Pancreas (tissue), 10 donors: ENCODE measurements at regions not wholly inside any gene's neighbourhood (a gene's known extent, or its start where the extent isn't known, plus 50 kb on each side); places are given as distances from the start of the nearest gene placed in this dataset.

Experiments used
- ATAC-seq, 4 donors: fragments of 200-7000 bp; cut with Tn5 transposase; one replicate each; pipeline versions ENCODE4 v1.8.0 to v1.9.1; 2020; ENCODE audit warnings: mild to moderate bottlenecking in 4 of 4, moderate library complexity in 4 of 4
- DNase-seq, 6 donors: peaks; one replicate each; pipeline ENCODE4 v3.0.0-alpha.2; 2020
- FAIRE-seq: peaks from 2 replicates; lab custom pipeline; 2012; peaks lifted over from hg19 to GRCh38; lab: Jason Lieb, UNC
- H3K27ac ChIP-seq, 4 donors: fragments of 200-600 bp; sonication (generic); 1 replicate in 3 of 4; 2 replicates in 1 of 4; pipeline versions ENCODE4 v1.5.0 to v1.8.0; 2020
- H3K27me3 ChIP-seq, 4 donors: fragments of 200-600 bp; one replicate each; pipeline ENCODE4 v1.8.0; 2021
- H3K36me3 ChIP-seq, 3 donors: fragments of 200-600 bp; sonication (generic) in 1 of 3; one replicate each; pipeline versions ENCODE4 v1.5.0 to v1.8.0; 2020 to 2021
- H3K4me1 ChIP-seq, 3 donors: fragments of 200-600 bp; one replicate each; pipeline ENCODE4 v1.8.0; 2021
- H3K4me3 ChIP-seq, 4 donors: fragments of 200-600 bp; sonication (generic) in 2 of 4; one replicate each; pipeline versions ENCODE4 v1.5.0 to v1.8.0; 2020 to 2021
- H3K9me3 ChIP-seq, 4 donors: fragments of 200-600 bp; one replicate each; pipeline ENCODE4 v1.8.0; 2021
- CTCF ChIP-seq, 4 donors: fragments of 200-600 bp; sonication (generic) in 3 of 4; IDR thresholded peaks; one replicate each; pipeline versions ENCODE4 v1.5.0 to v1.8.0; 2021; ENCODE audit warnings: antibody characterized with exemption in 4 of 4
- WGBS, 2 donors: extraction: QIAGEN DNeasy Blood & Tissue Kit; methylation state at CpG; one replicate each; pipeline ENCODE4 v1.1.7; 2013; 5-methylcytosine and 5-hydroxymethylcytosine counted together
- intact Hi-C, 3 donors: fragments of 100-400 bp; cut with DNase I; formaldehyde crosslinking; loops; one replicate each; pipeline versions ENCODE4 v1.11.1 to v1.14.2; 2022
- donor health status: healthy with polysubstance abuse.
- donor health status: DM: no; HTN: no; CAD: no; lungs with moderate emphysema.
- donor health status: DM: no; HTN: no; CAD: no.
- donor health status: control.
- donor health status: control.
- donor health status: Bipolar disorder and iron deficiency.
- donor health status: DM: yes; HTN: yes; CAD: no.
- donor health status: DM: no; HTN: no; CAD: no.
- donor health status: DM: no; HTN: no; CAD: no.
- donor health status: DM: yes; HTN: yes; CAD: no.

- ATAC-seq (no peak), DNase-seq (peak in 1 of 6 donors; percentile 2), FAIRE-seq (no peak)
- WGBS, 2 donors, result 88 to 92% methylated on average over 5 of the region's 5 CpGs
- TF ChIP-seq CTCF (IDR thresholded peaks at IDR 0.05), result no peak
- H3K36me3 ChIP-seq, result no peaks in the 10 kb centered on the region
- H3K27me3 ChIP-seq, result no peaks in the 10 kb centered on the region
- intact Hi-C loops, result no loop called here
- no peak overlapping the region for H3K27ac ChIP-seq
- peaks cover 0 to 16% (median 10%) of the 10 kb centered on the region in 3 donors for H3K4me1 ChIP-seq
- no peaks in the 10 kb centered on the region for H3K9me3 ChIP-seq
- no peak overlapping the region for H3K4me3 ChIP-seq
These were observed 372.1 kb downstream of the SOX9 start for GRCh38 chr17:72492941-72493340.

- H3K27me3 ChIP-seq, result no peaks in the 10 kb centered on the region
- H3K4me3 ChIP-seq, result no peak overlapping the region
- H3K36me3 ChIP-seq, result no peaks in the 10 kb centered on the region
- WGBS, 2 donors, result 84 to 86% methylated on average over 2 of the region's 2 CpGs
- intact Hi-C loops, result no loop called here
- H3K9me3 ChIP-seq, result no peaks in the 10 kb centered on the region
- TF ChIP-seq CTCF (IDR thresholded peaks at IDR 0.05), result no peak
- ATAC-seq (no peak), DNase-seq (no peak), FAIRE-seq (no peak)
- H3K4me1 ChIP-seq, result peaks cover 0 to 11% (median 8%) of the 10 kb centered on the region in 3 donors
- H3K27ac ChIP-seq, result no peak overlapping the region
These were observed 373.7 kb downstream of the SOX9 start for GRCh38 chr17:72494566-72494965.

GRCh38 chr17:72496461-72496860, 375.6 kb downstream of the SOX9 start:
- no peak for TF ChIP-seq CTCF (IDR thresholded peaks at IDR 0.05)
- H3K27me3 ChIP-seq, result no peaks in the 10 kb centered on the region
- H3K36me3 ChIP-seq, result no peaks in the 10 kb centered on the region
- H3K27ac ChIP-seq, result no peak overlapping the region
- no peaks in the 10 kb centered on the region for H3K9me3 ChIP-seq
- 87 to 89% methylated on average over 6 of the region's 6 CpGs for WGBS, 2 donors
- FAIRE-seq (no peak), ATAC-seq (no peak), DNase-seq (no peak)
- intact Hi-C loops, result no loop called here
- peaks cover 8 to 17% (median 12%) of the 10 kb centered on the region in 3 donors for H3K4me1 ChIP-seq
- H3K4me3 ChIP-seq, result no peak overlapping the region

GRCh38 chr17:72497915-72498314, 377.1 kb downstream of the SOX9 start:
- Histone ChIP-seq H3K9me3 (no peaks in the 10 kb centered on the region), H3K36me3 (no peaks in the 10 kb centered on the region), H3K4me3 (no peak overlapping the region), H3K27ac (no peak overlapping the region), H3K27me3 (no peaks in the 10 kb centered on the region), H3K4me1 (peaks cover 16 to 28% (median 22%) of the 10 kb centered on the region in 3 donors)
- no peak for FAIRE-seq
- TF ChIP-seq CTCF (IDR thresholded peaks at IDR 0.05), result no peak
- no peak for ATAC-seq
- WGBS, 2 donors, result 91 to 93% methylated on average over 3 of the region's 3 CpGs
- intact Hi-C loops, result no loop called here
- DNase-seq, result no peak

GRCh38 chr17:72498364-72499210, 377.8 kb downstream of the SOX9 start:
- no peaks in the 10 kb centered on the region for H3K27me3 ChIP-seq
- intact Hi-C loops, result no loop called here
- no peaks in the 10 kb centered on the region for H3K9me3 ChIP-seq
- no peaks in the 10 kb centered on the region for H3K36me3 ChIP-seq
- no peak for DNase-seq
- no peak for TF ChIP-seq CTCF (IDR thresholded peaks at IDR 0.05)
- 34 to 37% methylated on average over 4 of the region's 4 CpGs for WGBS, 2 donors
- no peak for FAIRE-seq
- H3K4me3 ChIP-seq, result no peak overlapping the region
- peaks cover 23 to 34% (median 28%) of the 10 kb centered on the region in 3 donors for H3K4me1 ChIP-seq
- ATAC-seq, result peak in 1 of 4 donors; percentile 7
- peak overlapping the region in 1 of 4 donors; percentile 4 for H3K27ac ChIP-seq
